ENCODE measurements at regions not wholly inside any gene's neighbourhood (a gene's known extent, or its start where the extent isn't known, plus 50 kb on each side); places are given as distances from the start of the nearest gene placed in this dataset.

GRCh38 chr5:15026011-15026893, 154.7 kb upstream of the ANKH start:
- intact Hi-C loops (cut with DNase I): no loop called here
- Histone ChIP-seq H3K27me3 (peaks cover 0 to 3% (median 0%) of the 10 kb centered on the region in 4 donors), H3K4me1 (peaks cover 0 to 8% (median 2%) of the 10 kb centered on the region in 4 donors), H3K36me3 (no peaks in the 10 kb centered on the region), H3K4me3 (no peak overlapping the region), H3K27ac (replicated peaks in 1 of 4) (no peak overlapping the region), H3K9me3 (peaks cover 0 to 4% (median 0%) of the 10 kb centered on the region in 4 donors)
- 60% methylated on average over 9 of the region's 9 CpGs for WGBS
- TF ChIP-seq CTCF (IDR thresholded peaks at IDR 0.05) (no peak), EP300 (IDR thresholded peaks at IDR 0.05) (no peak), POLR2A (IDR thresholded peaks at IDR 0.05; ENCODE audit: low read depth) (no peak), POLR2AphosphoS5 (IDR thresholded peaks at IDR 0.05) (no peak)
- DNase-seq (ENCODE audit: extremely low spot score): no peak

GRCh38 chr5:15023846-15024245, 152.3 kb upstream of the ANKH start:
- H3K4me1 ChIP-seq: peaks cover 0 to 8% (median 3%) of the 10 kb centered on the region in 4 donors
- H3K9me3 ChIP-seq: peaks cover 0 to 4% (median 0%) of the 10 kb centered on the region in 4 donors
- no peak for TF ChIP-seq EP300 (IDR thresholded peaks at IDR 0.05)
- WGBS: 95% methylated on average over 5 of the region's 5 CpGs
- no peak overlapping the region for H3K27ac ChIP-seq (replicated peaks in 1 of 4)
- no peak for DNase-seq (ENCODE audit: extremely low spot score)
- intact Hi-C loops (cut with DNase I): no loop called here
- no peaks in the 10 kb centered on the region for H3K36me3 ChIP-seq
- H3K27me3 ChIP-seq: peaks cover 0 to 3% (median 0%) of the 10 kb centered on the region in 4 donors
- no peak overlapping the region for H3K4me3 ChIP-seq

- peaks cover 0 to 8% (median 3%) of the 10 kb centered on the region in 4 donors for H3K4me1 ChIP-seq
- no peak for TF ChIP-seq POLR2AphosphoS5 (IDR thresholded peaks at IDR 0.05)
- no peak for TF ChIP-seq EP300 (IDR thresholded peaks at IDR 0.05)
- TF ChIP-seq CTCF (IDR thresholded peaks at IDR 0.05): no peak
- no peak for TF ChIP-seq POLR2A (IDR thresholded peaks at IDR 0.05; ENCODE audit: low read depth)
- no peak overlapping the region for H3K4me3 ChIP-seq
- H3K27me3 ChIP-seq: peaks cover 0 to 2% (median 0%) of the 10 kb centered on the region in 4 donors
- WGBS: 75% methylated on average over 1 of the region's 1 CpG
- intact Hi-C loops (cut with DNase I): no loop called here
- DNase-seq (ENCODE audit: extremely low spot score): no peak
- H3K9me3 ChIP-seq: peaks cover 0 to 4% (median 0%) of the 10 kb centered on the region in 4 donors
- H3K27ac ChIP-seq (replicated peaks in 1 of 4): no peak overlapping the region
- H3K36me3 ChIP-seq: no peaks in the 10 kb centered on the region
Observed at GRCh38 chr5:15023266-15023665, 151.7 kb upstream of the ANKH start.

GRCh38 chr5:15021266-15022046, 149.9 kb upstream of the ANKH start:
- peak overlapping the region in 1 of 4 donors; percentile 45 for H3K27ac ChIP-seq (replicated peaks in 1 of 4)
- no peaks in the 10 kb centered on the region for H3K36me3 ChIP-seq
- DNase-seq (ENCODE audit: extremely low spot score): no peak
- peaks cover 0 to 7% (median 3%) of the 10 kb centered on the region in 4 donors for H3K4me1 ChIP-seq
- TF ChIP-seq POLR2A (IDR thresholded peaks at IDR 0.05; ENCODE audit: low read depth) (no peak), CTCF (IDR thresholded peaks at IDR 0.05) (no peak), EP300 (IDR thresholded peaks at IDR 0.05) (no peak), POLR2AphosphoS5 (IDR thresholded peaks at IDR 0.05) (no peak)
- H3K4me3 ChIP-seq: no peak overlapping the region
- H3K27me3 ChIP-seq: no peaks in the 10 kb centered on the region
- 67% methylated on average over 8 of the region's 8 CpGs for WGBS
- no peaks in the 10 kb centered on the region for H3K9me3 ChIP-seq
- intact Hi-C loops (cut with DNase I): no loop called here

GRCh38 chr5:15020736-15021135, 149.2 kb upstream of the ANKH start:
- H3K27ac ChIP-seq (replicated peaks in 1 of 4): no peak overlapping the region
- peaks cover 0 to 6% (median 2%) of the 10 kb centered on the region in 4 donors for H3K4me1 ChIP-seq
- intact Hi-C loops (cut with DNase I): no loop called here
- H3K4me3 ChIP-seq: no peak overlapping the region
- no peak for TF ChIP-seq POLR2AphosphoS5 (IDR thresholded peaks at IDR 0.05)
- TF ChIP-seq POLR2A (IDR thresholded peaks at IDR 0.05; ENCODE audit: low read depth): no peak
- TF ChIP-seq EP300 (IDR thresholded peaks at IDR 0.05): no peak
- TF ChIP-seq CTCF (IDR thresholded peaks at IDR 0.05): no peak
- no peaks in the 10 kb centered on the region for H3K36me3 ChIP-seq
- WGBS: 87% methylated on average over 3 of the region's 3 CpGs
- H3K9me3 ChIP-seq: no peaks in the 10 kb centered on the region
- no peak for DNase-seq (ENCODE audit: extremely low spot score)
- H3K27me3 ChIP-seq: no peaks in the 10 kb centered on the region

Measured in esophagus muscularis mucosa (tissue), 4 donors.